ENCODE measurements at regions not wholly inside any gene's neighbourhood (a gene's known extent, or its start where the extent isn't known, plus 50 kb on each side); places are given as distances from the start of the nearest gene placed in this dataset.

GRCh38 chr7:84666651-84667050 lies 472.1 kb upstream of the SEMA3A start:
- Mint-ChIP-seq H3K27ac (ENCODE audit: unreplicated experiment) (no peak overlapping the region), H3K4me1 (peaks cover 4% of the 10 kb centered on the region), H3K27me3 (ENCODE audit: low read depth) (no peaks in the 10 kb centered on the region), H3K4me3 (no peak overlapping the region), H3K9me3 (no peaks in the 10 kb centered on the region), H3K36me3 (ENCODE audit: low read depth) (no peaks in the 10 kb centered on the region)
- no peak for DNase-seq (ENCODE audit: low read depth, low spot score)
- TF ChIP-seq, protein P1, sequence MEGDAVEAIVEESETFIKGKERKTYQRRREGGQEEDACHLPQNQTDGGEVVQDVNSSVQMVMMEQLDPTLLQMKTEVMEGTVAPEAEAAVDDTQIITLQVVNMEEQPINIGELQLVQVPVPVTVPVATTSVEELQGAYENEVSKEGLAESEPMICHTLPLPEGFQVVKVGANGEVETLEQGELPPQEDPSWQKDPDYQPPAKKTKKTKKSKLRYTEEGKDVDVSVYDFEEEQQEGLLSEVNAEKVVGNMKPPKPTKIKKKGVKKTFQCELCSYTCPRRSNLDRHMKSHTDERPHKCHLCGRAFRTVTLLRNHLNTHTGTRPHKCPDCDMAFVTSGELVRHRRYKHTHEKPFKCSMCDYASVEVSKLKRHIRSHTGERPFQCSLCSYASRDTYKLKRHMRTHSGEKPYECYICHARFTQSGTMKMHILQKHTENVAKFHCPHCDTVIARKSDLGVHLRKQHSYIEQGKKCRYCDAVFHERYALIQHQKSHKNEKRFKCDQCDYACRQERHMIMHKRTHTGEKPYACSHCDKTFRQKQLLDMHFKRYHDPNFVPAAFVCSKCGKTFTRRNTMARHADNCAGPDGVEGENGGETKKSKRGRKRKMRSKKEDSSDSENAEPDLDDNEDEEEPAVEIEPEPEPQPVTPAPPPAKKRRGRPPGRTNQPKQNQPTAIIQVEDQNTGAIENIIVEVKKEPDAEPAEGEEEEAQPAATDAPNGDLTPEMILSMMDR (conservative IDR thresholded peaks at IDR 0.05), result no peak

GRCh38 chr7:84665339-84665738 lies 470.8 kb upstream of the SEMA3A start:
- TF ChIP-seq, protein P1 (conservative IDR thresholded peaks at IDR 0.05), result no peak
- Mint-ChIP-seq H3K4me3 (no peak overlapping the region), H3K27me3 (ENCODE audit: low read depth) (no peaks in the 10 kb centered on the region), H3K27ac (ENCODE audit: unreplicated experiment) (no peak overlapping the region), H3K4me1 (peaks cover 4% of the 10 kb centered on the region), H3K9me3 (no peaks in the 10 kb centered on the region), H3K36me3 (ENCODE audit: low read depth) (no peaks in the 10 kb centered on the region)
- DNase-seq (ENCODE audit: low read depth, low spot score), result no peak

- H3K4me1 Mint-ChIP-seq, result peaks cover 4% of the 10 kb centered on the region
- H3K27me3 Mint-ChIP-seq (ENCODE audit: low read depth), result no peaks in the 10 kb centered on the region
- no peaks in the 10 kb centered on the region for H3K9me3 Mint-ChIP-seq
- no peak overlapping the region for H3K4me3 Mint-ChIP-seq
- no peak for DNase-seq (ENCODE audit: low read depth, low spot score)
- H3K27ac Mint-ChIP-seq (ENCODE audit: unreplicated experiment), result no peak overlapping the region
- no peaks in the 10 kb centered on the region for H3K36me3 Mint-ChIP-seq (ENCODE audit: low read depth)
- TF ChIP-seq, protein P1 (conservative IDR thresholded peaks at IDR 0.05), result no peak
Measured at GRCh38 chr7:84664626-84665025, 470.0 kb upstream of the SEMA3A start.

DNA sequence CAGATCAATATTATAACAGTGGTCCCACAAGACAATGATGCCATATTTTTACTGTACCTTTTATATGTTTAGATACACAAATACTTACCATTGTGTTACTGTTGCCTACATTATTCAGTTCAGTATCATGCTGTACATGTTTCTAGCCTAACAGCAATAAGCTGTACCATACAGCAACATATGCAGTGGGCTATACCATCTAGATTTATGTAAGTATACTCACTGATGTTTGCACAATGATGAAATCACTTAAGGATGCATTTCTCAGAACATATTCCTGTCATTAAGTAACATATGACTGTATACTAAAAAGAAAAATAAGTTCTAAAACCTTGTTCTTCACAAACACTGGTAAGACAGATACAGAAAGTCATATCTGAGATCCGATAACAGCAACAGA lies 468.6 kb upstream of the SEMA3A start:
- DNase-seq (ENCODE audit: low read depth, low spot score), result no peak
- Mint-ChIP-seq H3K36me3 (ENCODE audit: low read depth) (no peaks in the 10 kb centered on the region), H3K27me3 (ENCODE audit: low read depth) (no peaks in the 10 kb centered on the region), H3K4me1 (peaks cover 4% of the 10 kb centered on the region), H3K27ac (ENCODE audit: unreplicated experiment) (no peak overlapping the region), H3K9me3 (no peaks in the 10 kb centered on the region), H3K4me3 (no peak overlapping the region)
- TF ChIP-seq, protein P1 (conservative IDR thresholded peaks at IDR 0.05), result no peak

GRCh38 chr7:84658286-84658685 lies 463.7 kb upstream of the SEMA3A start:
- H3K4me3 Mint-ChIP-seq, result no peak overlapping the region
- H3K4me1 Mint-ChIP-seq, result no peaks in the 10 kb centered on the region

More at GRCh38 chr7:84658286-84658685, 463.7 kb upstream of the SEMA3A start:
- Mint-ChIP-seq H3K27me3 (ENCODE audit: low read depth) (no peaks in the 10 kb centered on the region), H3K27ac (ENCODE audit: unreplicated experiment) (no peak overlapping the region), H3K9me3 (no peaks in the 10 kb centered on the region), H3K36me3 (ENCODE audit: low read depth) (no peaks in the 10 kb centered on the region)
- TF ChIP-seq, protein P1 (conservative IDR thresholded peaks at IDR 0.05), result no peak
- DNase-seq (ENCODE audit: low read depth, low spot score), result no peak
